ENCODE measurements at regions not wholly inside any gene's neighbourhood (a gene's known extent, or its start where the extent isn't known, plus 50 kb on each side); places are given as distances from the start of the nearest gene placed in this dataset.
A peak's percentile ranks its signal among the peaks of the same experiment; 100 is the strongest.

GRCh38 chrX:16444353-16444752 is 205.6 kb upstream of the S100G start:
- no peak overlapping the region for H3K4me2 ChIP-seq (ENCODE audit: control insufficient read depth, extremely low read depth, insufficient read depth, low read depth, low read length)
- no peak overlapping the region for H3K9ac ChIP-seq (ENCODE audit: control insufficient read depth, extremely low read depth, insufficient read depth, low read length)
- H2AFZ ChIP-seq (ENCODE audit: control insufficient read depth, low read length) = no peak overlapping the region
- TF ChIP-seq EZH2 (IDR thresholded peaks at IDR 0.05; ENCODE audit: low read length) (no peak), CTCF (optimal IDR thresholded peaks at IDR 0.05 in 1 of 3, IDR thresholded peaks at IDR 0.05 in 1 of 3, conservative IDR thresholded peaks at IDR 0.05 in 1 of 3; ENCODE audit: extremely low read depth in 1 of 3, insufficient read depth in 2 of 3, low read length in 3 of 3) (no peak)
- H3K9me3 ChIP-seq (ENCODE audit: control insufficient read depth, low read depth, low read length) = no peaks in the 10 kb centered on the region
- no peaks in the 10 kb centered on the region for H3K9me1 ChIP-seq (ENCODE audit: control insufficient read depth, extremely low read depth, insufficient read depth, low read length)
- H3K4me3 ChIP-seq (ENCODE audit: control insufficient read depth in 2 of 3, extremely low read depth in 1 of 3, insufficient read depth in 2 of 3, low read depth in 1 of 3, low read length in 3 of 3) = no peak overlapping the region
- dilution Hi-C loops (cut with MboI; ENCODE audit: extremely low pct_ligation_motif_present, low sequenced_read_pairs) = loop anchor here (25.0 kb wide), 1 partner anchor 218 kb away; the partner anchor contains the start of gene S100G
- no peaks in the 10 kb centered on the region for H4K20me1 ChIP-seq (ENCODE audit: control insufficient read depth, extremely low read depth, insufficient read depth, low read length)
- no peaks in the 10 kb centered on the region for H3K4me1 ChIP-seq (ENCODE audit: control insufficient read depth, extremely low read depth, insufficient read depth, low read length)
- FAIRE-seq = no peak
- no peaks in the 10 kb centered on the region for H3K27me3 ChIP-seq (ENCODE audit: control insufficient read depth, extremely low read depth, insufficient read depth, low read length)
- no peaks in the 10 kb centered on the region for H3K79me2 ChIP-seq (ENCODE audit: control insufficient read depth, insufficient read depth, low read length)
- no peak overlapping the region for H3K27ac ChIP-seq (ENCODE audit: control insufficient read depth, insufficient read depth, low read length)
- no peak for DNase-seq (ENCODE audit: low read depth, low spot score)
- H3K36me3 ChIP-seq (ENCODE audit: control insufficient read depth in 2 of 2, extremely low read depth in 1 of 2, insufficient read depth in 2 of 2, low read length in 2 of 2) = no peaks in the 10 kb centered on the region

- H3K36me3 ChIP-seq (ENCODE audit: control insufficient read depth in 2 of 2, extremely low read depth in 1 of 2, insufficient read depth in 2 of 2, low read length in 2 of 2) = no peaks in the 10 kb centered on the region
- no peaks in the 10 kb centered on the region for H3K27me3 ChIP-seq (ENCODE audit: control insufficient read depth, extremely low read depth, insufficient read depth, low read length)
- DNase-seq (ENCODE audit: low read depth, low spot score) (no peak), FAIRE-seq (peak; percentile 5)
- H3K27ac ChIP-seq (ENCODE audit: control insufficient read depth, insufficient read depth, low read length) = no peak overlapping the region
- no peak for TF ChIP-seq EZH2 (IDR thresholded peaks at IDR 0.05; ENCODE audit: low read length)
- peak; percentile 66 to 89 (median 76) for TF ChIP-seq CTCF (optimal IDR thresholded peaks at IDR 0.05 in 1 of 3, IDR thresholded peaks at IDR 0.05 in 1 of 3, conservative IDR thresholded peaks at IDR 0.05 in 1 of 3; ENCODE audit: extremely low read depth in 1 of 3, insufficient read depth in 2 of 3, low read length in 3 of 3)
- no peaks in the 10 kb centered on the region for H3K79me2 ChIP-seq (ENCODE audit: control insufficient read depth, insufficient read depth, low read length)
- H2AFZ ChIP-seq (ENCODE audit: control insufficient read depth, low read length) = no peak overlapping the region
- dilution Hi-C loops (cut with MboI; ENCODE audit: extremely low pct_ligation_motif_present, low sequenced_read_pairs) = loop anchor here (25.0 kb wide), 1 partner anchor 217 kb away; the partner anchor contains the start of gene S100G
- no peak overlapping the region for H3K9ac ChIP-seq (ENCODE audit: control insufficient read depth, extremely low read depth, insufficient read depth, low read length)
- H3K4me1 ChIP-seq (ENCODE audit: control insufficient read depth, extremely low read depth, insufficient read depth, low read length) = no peaks in the 10 kb centered on the region
- no peaks in the 10 kb centered on the region for H4K20me1 ChIP-seq (ENCODE audit: control insufficient read depth, extremely low read depth, insufficient read depth, low read length)
- no peaks in the 10 kb centered on the region for H3K9me3 ChIP-seq (ENCODE audit: control insufficient read depth, low read depth, low read length)
- no peak overlapping the region for H3K4me3 ChIP-seq (ENCODE audit: control insufficient read depth in 2 of 3, extremely low read depth in 1 of 3, insufficient read depth in 2 of 3, low read depth in 1 of 3, low read length in 3 of 3)
- no peak overlapping the region for H3K4me2 ChIP-seq (ENCODE audit: control insufficient read depth, extremely low read depth, insufficient read depth, low read depth, low read length)
- no peaks in the 10 kb centered on the region for H3K9me1 ChIP-seq (ENCODE audit: control insufficient read depth, extremely low read depth, insufficient read depth, low read length)
These were observed 204.7 kb upstream of the S100G start for GRCh38 chrX:16445166-16445752.

All from keratinocyte (primary cell).